ENCODE measurements at regions not wholly inside any gene's neighbourhood (a gene's known extent, or its start where the extent isn't known, plus 50 kb on each side); places are given as distances from the start of the nearest gene placed in this dataset.

- H3K36me3 Mint-ChIP-seq, result peaks cover 2% of the 10 kb centered on the region
- peaks cover 34% of the 10 kb centered on the region for H3K4me1 Mint-ChIP-seq
- TF ChIP-seq, protein P1, sequence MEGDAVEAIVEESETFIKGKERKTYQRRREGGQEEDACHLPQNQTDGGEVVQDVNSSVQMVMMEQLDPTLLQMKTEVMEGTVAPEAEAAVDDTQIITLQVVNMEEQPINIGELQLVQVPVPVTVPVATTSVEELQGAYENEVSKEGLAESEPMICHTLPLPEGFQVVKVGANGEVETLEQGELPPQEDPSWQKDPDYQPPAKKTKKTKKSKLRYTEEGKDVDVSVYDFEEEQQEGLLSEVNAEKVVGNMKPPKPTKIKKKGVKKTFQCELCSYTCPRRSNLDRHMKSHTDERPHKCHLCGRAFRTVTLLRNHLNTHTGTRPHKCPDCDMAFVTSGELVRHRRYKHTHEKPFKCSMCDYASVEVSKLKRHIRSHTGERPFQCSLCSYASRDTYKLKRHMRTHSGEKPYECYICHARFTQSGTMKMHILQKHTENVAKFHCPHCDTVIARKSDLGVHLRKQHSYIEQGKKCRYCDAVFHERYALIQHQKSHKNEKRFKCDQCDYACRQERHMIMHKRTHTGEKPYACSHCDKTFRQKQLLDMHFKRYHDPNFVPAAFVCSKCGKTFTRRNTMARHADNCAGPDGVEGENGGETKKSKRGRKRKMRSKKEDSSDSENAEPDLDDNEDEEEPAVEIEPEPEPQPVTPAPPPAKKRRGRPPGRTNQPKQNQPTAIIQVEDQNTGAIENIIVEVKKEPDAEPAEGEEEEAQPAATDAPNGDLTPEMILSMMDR (IDR thresholded peaks at IDR 0.05; ENCODE audit: unreplicated experiment), result no peak
- DNase-seq (ENCODE audit: low spot score in 2 of 2, unreplicated experiment in 2 of 2), result no peak
- no peaks in the 10 kb centered on the region for H3K27me3 Mint-ChIP-seq (ENCODE audit: low read depth)
- peaks cover 20% of the 10 kb centered on the region for H3K9me3 Mint-ChIP-seq
- H3K27ac Mint-ChIP-seq, result no peak overlapping the region
- no peak overlapping the region for H3K4me3 Mint-ChIP-seq
Measured at GRCh38 chr3:31421314-31422048, 111.2 kb upstream of the STT3B start.

GRCh38 chr3:31422237-31422636 lies 110.5 kb upstream of the STT3B start:
- peaks cover 20% of the 10 kb centered on the region for H3K9me3 Mint-ChIP-seq
- H3K27me3 Mint-ChIP-seq (ENCODE audit: low read depth), result no peaks in the 10 kb centered on the region
- no peak for DNase-seq (ENCODE audit: low spot score in 2 of 2, unreplicated experiment in 2 of 2)
- H3K27ac Mint-ChIP-seq, result no peak overlapping the region
- peaks cover 2% of the 10 kb centered on the region for H3K36me3 Mint-ChIP-seq
- H3K4me1 Mint-ChIP-seq, result peaks cover 30% of the 10 kb centered on the region
- TF ChIP-seq, protein P1 (IDR thresholded peaks at IDR 0.05; ENCODE audit: unreplicated experiment), result no peak
- no peak overlapping the region for H3K4me3 Mint-ChIP-seq

GRCh38 chr3:31423482-31423881 lies 109.2 kb upstream of the STT3B start:
- peak overlapping the region; percentile 41 for H3K27ac Mint-ChIP-seq
- peaks cover 29% of the 10 kb centered on the region for H3K9me3 Mint-ChIP-seq

GRCh38 chr3:31425401-31425800 lies 107.3 kb upstream of the STT3B start:
- H3K9me3 Mint-ChIP-seq, result peaks cover 33% of the 10 kb centered on the region
- peaks cover 7% of the 10 kb centered on the region for H3K36me3 Mint-ChIP-seq
- H3K27me3 Mint-ChIP-seq (ENCODE audit: low read depth), result no peaks in the 10 kb centered on the region
- TF ChIP-seq, protein P1 (IDR thresholded peaks at IDR 0.05; ENCODE audit: unreplicated experiment), result no peak
- H3K27ac Mint-ChIP-seq, result no peak overlapping the region
- no peak for DNase-seq (ENCODE audit: low spot score in 2 of 2, unreplicated experiment in 2 of 2)
- peaks cover 21% of the 10 kb centered on the region for H3K4me1 Mint-ChIP-seq
- no peak overlapping the region for H3K4me3 Mint-ChIP-seq

More at GRCh38 chr3:31423482-31423881, 109.2 kb upstream of the STT3B start:
- Mint-ChIP-seq H3K4me3 (no peak overlapping the region), H3K4me1 (peaks cover 26% of the 10 kb centered on the region), H3K36me3 (peaks cover 7% of the 10 kb centered on the region), H3K27me3 (ENCODE audit: low read depth) (no peaks in the 10 kb centered on the region)
- DNase-seq (ENCODE audit: low spot score in 2 of 2, unreplicated experiment in 2 of 2), result no peak
- TF ChIP-seq, protein P1 (IDR thresholded peaks at IDR 0.05; ENCODE audit: unreplicated experiment), result no peak

DNA sequence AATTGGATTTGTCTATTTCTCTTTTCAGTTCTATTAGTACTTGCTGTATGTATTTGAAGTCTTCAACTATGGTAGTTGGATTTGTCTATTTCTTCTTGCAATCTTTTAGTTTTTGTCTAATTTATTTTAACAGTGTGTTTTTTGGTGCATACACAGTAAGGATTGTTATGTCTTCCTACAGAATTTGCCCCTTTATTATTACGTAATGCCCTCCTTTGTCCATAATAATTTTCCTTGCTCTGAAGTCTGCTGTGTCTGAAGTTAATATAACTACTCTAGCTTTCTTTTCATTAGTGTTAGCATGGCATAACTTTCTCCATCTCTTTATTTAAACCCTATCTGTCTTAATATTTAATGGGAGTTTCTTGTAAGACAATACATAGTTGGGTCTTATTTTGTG lies 105.1 kb upstream of the STT3B start:
- H3K4me1 Mint-ChIP-seq, result peaks cover 11% of the 10 kb centered on the region
- no peak overlapping the region for H3K4me3 Mint-ChIP-seq
- no peak for DNase-seq (ENCODE audit: low spot score in 2 of 2, unreplicated experiment in 2 of 2)

More for the DNA sequence above, 105.1 kb upstream of the STT3B start:
- H3K9me3 Mint-ChIP-seq, result peaks cover 39% of the 10 kb centered on the region
- H3K27me3 Mint-ChIP-seq (ENCODE audit: low read depth), result no peaks in the 10 kb centered on the region
- TF ChIP-seq, protein P1 (IDR thresholded peaks at IDR 0.05; ENCODE audit: unreplicated experiment), result no peak
- peaks cover 7% of the 10 kb centered on the region for H3K36me3 Mint-ChIP-seq
- no peak overlapping the region for H3K27ac Mint-ChIP-seq
